Activated CD4-positive, alpha-beta T cell treated with anti-CD3 and anti-CD28 coated beads, Interleukin-2, amount 50 U/mL, for 1 hour (primary cell): ENCODE measurements at regions not wholly inside any gene's neighbourhood (a gene's known extent, or its start where the extent isn't known, plus 50 kb on each side); places are given as distances from the start of the nearest gene placed in this dataset.
"Not testable (repeated sequence)": the region's sequence is repeated elsewhere in the genome, so short reads cannot be mapped to it uniquely, and the experiment has no call there.

ENCODE experiments used
- DNase-seq: peaks from one replicate; pipeline ENCODE4 v3.0.0-alpha.2; 2020

GRCh38 chr12:131214936-131215335, 261.2 kb downstream of the ADGRD1 start:
- DNase-seq = not testable (repeated sequence)

- not testable (repeated sequence) for DNase-seq
These were observed 262.9 kb downstream of the ADGRD1 start for GRCh38 chr12:131216587-131216986.

GRCh38 chr12:131217024-131217586, 263.4 kb downstream of the ADGRD1 start:
- DNase-seq = no peak

- no peak for DNase-seq
These were observed 264.6 kb downstream of the ADGRD1 start for GRCh38 chr12:131218026-131218922.

GRCh38 chr12:131218923-131219669, 265.4 kb downstream of the ADGRD1 start:
- no peak for DNase-seq

GRCh38 chr12:131219670-131220330, 266.1 kb downstream of the ADGRD1 start:
- DNase-seq = no peak

- no peak for DNase-seq
These were observed 266.6 kb downstream of the ADGRD1 start for GRCh38 chr12:131220331-131220685.

- no peak for DNase-seq
These were observed 267.6 kb downstream of the ADGRD1 start for GRCh38 chr12:131221061-131221956.

GRCh38 chr12:131221957-131222328, 268.2 kb downstream of the ADGRD1 start:
- DNase-seq = no peak

- no peak for DNase-seq
These were observed 268.8 kb downstream of the ADGRD1 start for GRCh38 chr12:131222329-131223139.

- DNase-seq = no peak
These were observed 269.6 kb downstream of the ADGRD1 start for GRCh38 chr12:131223171-131223761.

GRCh38 chr12:131223791-131224225, 270.1 kb downstream of the ADGRD1 start:
- DNase-seq = no peak

GRCh38 chr12:131224226-131225065, 270.7 kb downstream of the ADGRD1 start:
- not testable (repeated sequence) for DNase-seq

- DNase-seq = not testable (repeated sequence)
These were observed 271.3 kb downstream of the ADGRD1 start for GRCh38 chr12:131225066-131225380.

- DNase-seq = no peak
These were observed 272.9 kb downstream of the ADGRD1 start for GRCh38 chr12:131226345-131227265.

GRCh38 chr12:131227641-131228040, 273.9 kb downstream of the ADGRD1 start:
- not testable (repeated sequence) for DNase-seq

- not testable (repeated sequence) for DNase-seq
These were observed 275.3 kb downstream of the ADGRD1 start for GRCh38 chr12:131229079-131229425.

- no peak for DNase-seq
These were observed 276.0 kb downstream of the ADGRD1 start for GRCh38 chr12:131229426-131230339.
